Keratinocyte (primary cell): ENCODE measurements at regions not wholly inside any gene's neighbourhood (a gene's known extent, or its start where the extent isn't known, plus 50 kb on each side); places are given as distances from the start of the nearest gene placed in this dataset.

ENCODE experiments used
- DNase-seq: peaks from one replicate; pipeline ENCODE4 v3.0.0-alpha.2; 2011; ENCODE audit warnings: low read depth, missing footprints, low spot score
- FAIRE-seq: peaks from 2 replicates; lab custom pipeline; 2011; peaks lifted over from hg19 to GRCh38; lab: Jason Lieb, UNC
- H2AFZ ChIP-seq: 2 replicates; pipeline ENCODE4 v1.6.0; 2012; ENCODE audit warnings: low read length, control low read depth, inconsistent platforms; ENCODE audit not compliant: control insufficient read depth
- H3K27ac ChIP-seq: 2 replicates; pipeline ENCODE4 v1.5.1; 2011; ENCODE audit warnings: low read length; ENCODE audit not compliant: control insufficient read depth, insufficient read depth
- H3K27me3 ChIP-seq: 3 replicates; pipeline ENCODE4 v1.6.0; 2011; ENCODE audit warnings: low read length; ENCODE audit not compliant: control insufficient read depth, insufficient read depth; ENCODE audit errors: extremely low read depth
- H3K36me3 ChIP-seq, 2 experiments: 2 replicates in 1 of 2; 3 replicates in 1 of 2; pipeline ENCODE4 v1.5.1; 2011; ENCODE audit warnings: low read length in 2 of 2, mild to moderate bottlenecking in 1 of 2; ENCODE audit not compliant: control insufficient read depth in 2 of 2, insufficient read depth in 2 of 2; ENCODE audit errors: extremely low read depth in 1 of 2
- H3K4me1 ChIP-seq: 3 replicates; pipeline ENCODE4 v1.5.1; 2011; ENCODE audit warnings: low read length; ENCODE audit not compliant: control insufficient read depth, insufficient read depth; ENCODE audit errors: extremely low read depth
- H3K4me2 ChIP-seq: 3 replicates; pipeline ENCODE4 v1.6.0; 2011; ENCODE audit warnings: low read depth, low read length; ENCODE audit not compliant: control insufficient read depth, insufficient read depth; ENCODE audit errors: extremely low read depth
- H3K4me3 ChIP-seq, 3 experiments: fragments of 200-600 bp in 1 of 3; sonication (generic) in 1 of 3; 2 replicates in 2 of 3; 3 replicates in 1 of 3; pipeline ENCODE4 v1.5.1; 2011 to 2016; ENCODE audit warnings: low read length in 3 of 3, mild to moderate bottlenecking in 3 of 3, control low read depth in 2 of 3, inconsistent platforms in 1 of 3, low read depth in 1 of 3, mixed read lengths in 1 of 3, mixed run types in 1 of 3, moderate library complexity in 1 of 3; ENCODE audit not compliant: control insufficient read depth in 2 of 3, insufficient read depth in 2 of 3; ENCODE audit errors: extremely low read depth in 1 of 3
- H3K79me2 ChIP-seq: 2 replicates; pipeline ENCODE4 v1.6.0; 2012; ENCODE audit warnings: low read length; ENCODE audit not compliant: control insufficient read depth, insufficient read depth
- H3K9ac ChIP-seq: 3 replicates; pipeline ENCODE4 v1.6.0; 2011; ENCODE audit warnings: low read length; ENCODE audit not compliant: control insufficient read depth, insufficient read depth; ENCODE audit errors: extremely low read depth
- H3K9me1 ChIP-seq: 3 replicates; pipeline ENCODE4 v1.6.0; 2011; ENCODE audit warnings: low read length; ENCODE audit not compliant: control insufficient read depth, insufficient read depth; ENCODE audit errors: extremely low read depth
- H3K9me3 ChIP-seq: 2 replicates; pipeline ENCODE4 v1.5.1; 2012; ENCODE audit warnings: low read depth, low read length; ENCODE audit not compliant: control insufficient read depth
- H4K20me1 ChIP-seq: 3 replicates; pipeline ENCODE4 v1.6.0; 2011; ENCODE audit warnings: low read length; ENCODE audit not compliant: control insufficient read depth, insufficient read depth; ENCODE audit errors: extremely low read depth
- CTCF ChIP-seq, 3 experiments: IDR thresholded peaks in 1 of 3; conservative IDR thresholded peaks in 1 of 3; optimal IDR thresholded peaks in 1 of 3; 2 replicates in 2 of 3; 3 replicates in 1 of 3; pipeline versions ENCODE3 to v1.5.1; 2011; ENCODE audit warnings: low read length in 3 of 3, mild to moderate bottlenecking in 3 of 3, moderate library complexity in 2 of 3, control low read depth in 1 of 3, inconsistent platforms in 1 of 3; ENCODE audit not compliant: insufficient read depth in 2 of 3; ENCODE audit errors: extremely low read depth in 1 of 3
- EZH2 ChIP-seq: IDR thresholded peaks from one replicate; pipeline ENCODE4 v1.6.1; 2012; ENCODE audit warnings: inconsistent platforms, mild to moderate bottlenecking, low read length, moderate library complexity
- dilution Hi-C: fragments of 300-500 bp; cut with MboI; formaldehyde crosslinking; loops from one replicate; pipeline ENCODE4 v1.7.0; 2020; ENCODE audit warnings: low sequenced_read_pairs; ENCODE audit not compliant: extremely low pct_ligation_motif_present

DNA sequence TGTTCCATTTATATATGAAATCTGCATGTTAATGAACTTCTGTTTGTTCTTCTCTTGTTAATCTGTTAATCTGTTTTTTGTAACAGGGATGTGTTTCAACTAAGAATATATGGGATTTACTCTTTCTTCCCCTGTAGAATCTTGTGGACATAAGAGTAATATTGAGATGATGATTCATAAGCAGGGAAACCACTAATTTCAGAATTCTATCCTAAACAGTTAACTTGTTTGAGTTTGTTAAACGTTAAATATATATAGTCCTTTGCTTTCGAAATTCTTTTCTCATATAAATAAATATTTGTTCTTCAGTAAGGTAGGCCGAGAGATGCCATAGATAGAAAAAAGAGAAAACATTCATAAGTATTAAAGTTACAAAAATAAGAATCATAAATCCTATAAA, 1052.2 kb upstream of the SPRY2 start:
- Histone ChIP-seq H2AFZ (no peak overlapping the region), H3K9me3 (no peaks in the 10 kb centered on the region), H3K27ac (no peak overlapping the region), H4K20me1 (no peaks in the 10 kb centered on the region), H3K36me3 (no peaks in the 10 kb centered on the region), H3K4me3 (no peak overlapping the region), H3K9me1 (no peaks in the 10 kb centered on the region), H3K27me3 (no peaks in the 10 kb centered on the region), H3K79me2 (no peaks in the 10 kb centered on the region), H3K4me1 (no peaks in the 10 kb centered on the region), H3K9ac (no peak overlapping the region), H3K4me2 (no peak overlapping the region)
- dilution Hi-C loops, result no loop called here
- TF ChIP-seq CTCF (optimal IDR thresholded peaks at IDR 0.05 in 1 of 3, IDR thresholded peaks at IDR 0.05 in 1 of 3, conservative IDR thresholded peaks at IDR 0.05 in 1 of 3; ENCODE audit: extremely low read depth in 1 of 3, insufficient read depth in 2 of 3, low read length in 3 of 3) (no peak), EZH2 (no peak)
- no peak for FAIRE-seq
- no peak for DNase-seq

DNA sequence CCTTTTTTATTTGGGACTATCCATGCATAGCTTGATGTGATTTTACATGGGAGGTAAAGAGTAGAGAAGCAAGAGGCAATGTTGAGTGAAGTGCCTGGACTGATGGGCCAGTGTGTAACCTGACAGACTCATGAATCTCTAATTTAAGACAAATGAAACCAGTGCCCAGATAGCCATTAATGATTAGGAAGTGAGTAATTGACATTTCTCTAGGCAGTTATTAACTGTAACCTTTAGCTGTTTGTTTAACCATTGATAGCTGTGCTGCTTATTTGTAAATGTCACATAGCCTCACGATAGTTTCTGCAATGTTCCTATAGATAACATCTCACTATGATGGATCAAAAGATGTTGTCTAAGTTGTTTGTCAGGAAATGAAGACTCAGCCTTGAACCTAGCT, 1047.5 kb upstream of the SPRY2 start:
- Histone ChIP-seq H3K27ac (no peak overlapping the region), H4K20me1 (no peaks in the 10 kb centered on the region), H2AFZ (no peak overlapping the region), H3K79me2 (no peaks in the 10 kb centered on the region), H3K36me3 (no peaks in the 10 kb centered on the region), H3K9me3 (no peaks in the 10 kb centered on the region), H3K4me1 (no peaks in the 10 kb centered on the region), H3K4me2 (no peak overlapping the region), H3K27me3 (no peaks in the 10 kb centered on the region), H3K9ac (no peak overlapping the region), H3K9me1 (no peaks in the 10 kb centered on the region), H3K4me3 (no peak overlapping the region)
- no peak for TF ChIP-seq CTCF (optimal IDR thresholded peaks at IDR 0.05 in 1 of 3, IDR thresholded peaks at IDR 0.05 in 1 of 3, conservative IDR thresholded peaks at IDR 0.05 in 1 of 3; ENCODE audit: extremely low read depth in 1 of 3, insufficient read depth in 2 of 3, low read length in 3 of 3)
- TF ChIP-seq EZH2, result no peak
- no peak for FAIRE-seq
- no peak for DNase-seq
- dilution Hi-C loops, result no loop called here
